CD14-positive monocyte (primary cell): ENCODE measurements at regions not wholly inside any gene's neighbourhood (a gene's known extent, or its start where the extent isn't known, plus 50 kb on each side); places are given as distances from the start of the nearest gene placed in this dataset.

ENCODE experiments used
- DNase-seq, 3 donors: peaks; one replicate each; pipeline ENCODE4 v3.0.0-alpha.2; 2011 to 2022
- H2AFZ ChIP-seq: 2 replicates; pipeline ENCODE4 v1.6.0; 2012; ENCODE audit warnings: mild to moderate bottlenecking, low read depth, low read length, inconsistent platforms; ENCODE audit not compliant: insufficient read depth, poor library complexity, severe bottlenecking
- H3K27ac ChIP-seq, 2 donors: 1 replicate in 1 of 2; 2 replicates in 1 of 2; pipeline ENCODE4 v1.5.1; 2012 to 2013; ENCODE audit warnings: low read length in 2 of 2, control low read depth in 1 of 2, inconsistent platforms in 1 of 2, low read depth in 1 of 2, mild to moderate bottlenecking in 1 of 2
- H3K27me3 ChIP-seq, 2 donors: one replicate each; pipeline versions ENCODE4 v1.6.0 to v1.6.1; 2011 to 2013; ENCODE audit warnings: low read length in 2 of 2; ENCODE audit not compliant: control insufficient read depth in 2 of 2, insufficient read depth in 2 of 2
- H3K36me3 ChIP-seq, 2 donors: replicated peaks in 1 of 2; 1 replicate in 1 of 2; 2 replicates in 1 of 2; pipeline versions ENCODE4 v1.5.1 to v1.6.1; 2012 to 2013; ENCODE audit warnings: low read length in 2 of 2, control low read depth in 1 of 2, inconsistent platforms in 1 of 2, mild to moderate bottlenecking in 1 of 2; ENCODE audit not compliant: insufficient read depth in 2 of 2, control insufficient read depth in 1 of 2
- H3K4me1 ChIP-seq, 2 donors: 1 replicate in 1 of 2; 2 replicates in 1 of 2; pipeline versions ENCODE4 v1.5.1 to v1.6.1; 2012 to 2013; ENCODE audit warnings: low read length in 2 of 2, control low read depth in 1 of 2, inconsistent platforms in 1 of 2, mild to moderate bottlenecking in 1 of 2, moderate library complexity in 1 of 2; ENCODE audit not compliant: insufficient read depth in 2 of 2, control insufficient read depth in 1 of 2
- H3K4me2 ChIP-seq: replicated peaks from 2 replicates; pipeline ENCODE3; 2012; ENCODE audit warnings: low read length, moderate library complexity, mild to moderate bottlenecking; ENCODE audit not compliant: poor library complexity, severe bottlenecking; ENCODE audit errors: extremely low read depth
- H3K4me3 ChIP-seq, 3 experiments: fragments of 200-600 bp in 1 of 3; sonication (generic) in 1 of 3; replicated peaks in 1 of 3; 1 replicate in 2 of 3; 2 replicates in 1 of 3; pipeline ENCODE4 v1.5.1; 2011 to 2013; ENCODE audit warnings: low read length in 3 of 3, mild to moderate bottlenecking in 3 of 3, control low read depth in 2 of 3, low read depth in 2 of 3, inconsistent platforms in 1 of 3, moderate library complexity in 1 of 3
- H3K79me2 ChIP-seq: 2 replicates; pipeline ENCODE4 v1.6.0; 2012; ENCODE audit warnings: mild to moderate bottlenecking, control low read depth, inconsistent platforms, low read length, moderate library complexity; ENCODE audit not compliant: insufficient read depth
- H3K9ac ChIP-seq: 2 replicates; pipeline ENCODE4 v1.6.0; 2017; ENCODE audit warnings: low read length, mild to moderate bottlenecking; ENCODE audit not compliant: insufficient read depth, poor library complexity, severe bottlenecking
- H3K9me3 ChIP-seq, 2 donors: replicated peaks in 1 of 2; 1 replicate in 1 of 2; 2 replicates in 1 of 2; pipeline versions ENCODE4 v1.5.1 to v1.6.1; 2012 to 2013; ENCODE audit warnings: low read length in 2 of 2, control low read depth in 1 of 2; ENCODE audit not compliant: control insufficient read depth in 1 of 2, insufficient read depth in 1 of 2
- H4K20me1 ChIP-seq: 2 replicates; pipeline ENCODE4 v1.6.0; 2012; ENCODE audit warnings: mild to moderate bottlenecking, low read length, control low read depth, moderate library complexity; ENCODE audit not compliant: insufficient read depth
- H3K27ac Mint-ChIP-seq, 7 donors: one replicate each; pipeline ENCODE4 v1.8.0; 2020; ENCODE audit warnings: mild to moderate bottlenecking in 7 of 7, mixed read lengths in 7 of 7, moderate library complexity in 6 of 7, inconsistent platforms in 2 of 7
- H3K27me3 Mint-ChIP-seq, 3 donors: one replicate each; pipeline ENCODE4 v1.8.0; 2021 to 2022; ENCODE audit warnings: low read depth in 3 of 3, mild to moderate bottlenecking in 3 of 3, mixed read lengths in 3 of 3, moderate library complexity in 3 of 3, inconsistent platforms in 1 of 3
- H3K36me3 Mint-ChIP-seq, 2 donors: one replicate each; pipeline ENCODE4 v1.8.0; 2020; ENCODE audit warnings: mixed read lengths in 2 of 2, inconsistent platforms in 1 of 2, mild to moderate bottlenecking in 1 of 2
- H3K4me1 Mint-ChIP-seq: one replicate; pipeline ENCODE4 v1.8.0; 2020; ENCODE audit warnings: mild to moderate bottlenecking, mixed read lengths
- H3K4me3 Mint-ChIP-seq, 2 donors: one replicate each; pipeline ENCODE4 v1.8.0; 2020; ENCODE audit warnings: mild to moderate bottlenecking in 2 of 2, mixed read lengths in 2 of 2, moderate library complexity in 1 of 2
- H3K9me3 Mint-ChIP-seq, 7 donors: one replicate each; pipeline ENCODE4 v1.8.0; 2020 to 2022; ENCODE audit warnings: mixed read lengths in 7 of 7, mild to moderate bottlenecking in 6 of 7, moderate library complexity in 6 of 7, inconsistent platforms in 2 of 7
- WGBS: methylation state at CpG from one replicate; pipeline ENCODE4 v1.1.5; 2013; ENCODE audit warnings: missing lambda C conversion rate; ENCODE audit not compliant: insufficient coverage; 5-methylcytosine and 5-hydroxymethylcytosine counted together
- intact Hi-C, 2 donors: fragments of 100-400 bp; cut with micrococcal nuclease; formaldehyde crosslinking; loops; one replicate each; pipeline versions ENCODE4 v1.15.0 to v1.15.1; 2023
- TF ChIP-seq, protein P1 (sequence below): fragments of 200-600 bp; IDR thresholded peaks from one replicate; pipeline ENCODE4 v1.8.0; 2022; ENCODE audit warnings: antibody characterized with exemption, mild to moderate bottlenecking

- Histone ChIP-seq H3K36me3 (no peaks in the 10 kb centered on the region), H3K27me3 (no peaks in the 10 kb centered on the region), H3K9ac (no peak overlapping the region), H3K27ac (no peak overlapping the region), H3K4me1 (no peaks in the 10 kb centered on the region), H3K4me2 (no peak overlapping the region), H3K9me3 (no peaks in the 10 kb centered on the region), H3K4me3 (no peak overlapping the region), H3K79me2 (no peaks in the 10 kb centered on the region), H2AFZ (no peak overlapping the region), H4K20me1 (no peaks in the 10 kb centered on the region)
- Mint-ChIP-seq H3K27ac (no peak overlapping the region), H3K27me3 (peaks cover 0 to 4% (median 0%) of the 10 kb centered on the region in 3 donors), H3K36me3 (no peaks in the 10 kb centered on the region), H3K9me3 (peaks cover 0 to 5% (median 3%) of the 10 kb centered on the region in 7 donors), H3K4me1 (no peaks in the 10 kb centered on the region), H3K4me3 (no peak overlapping the region)
- DNase-seq = no peak
- no CpG with 5 or more reads among the region's 1 CpG for WGBS
- intact Hi-C loops = no loop called here
- TF ChIP-seq, protein P1, sequence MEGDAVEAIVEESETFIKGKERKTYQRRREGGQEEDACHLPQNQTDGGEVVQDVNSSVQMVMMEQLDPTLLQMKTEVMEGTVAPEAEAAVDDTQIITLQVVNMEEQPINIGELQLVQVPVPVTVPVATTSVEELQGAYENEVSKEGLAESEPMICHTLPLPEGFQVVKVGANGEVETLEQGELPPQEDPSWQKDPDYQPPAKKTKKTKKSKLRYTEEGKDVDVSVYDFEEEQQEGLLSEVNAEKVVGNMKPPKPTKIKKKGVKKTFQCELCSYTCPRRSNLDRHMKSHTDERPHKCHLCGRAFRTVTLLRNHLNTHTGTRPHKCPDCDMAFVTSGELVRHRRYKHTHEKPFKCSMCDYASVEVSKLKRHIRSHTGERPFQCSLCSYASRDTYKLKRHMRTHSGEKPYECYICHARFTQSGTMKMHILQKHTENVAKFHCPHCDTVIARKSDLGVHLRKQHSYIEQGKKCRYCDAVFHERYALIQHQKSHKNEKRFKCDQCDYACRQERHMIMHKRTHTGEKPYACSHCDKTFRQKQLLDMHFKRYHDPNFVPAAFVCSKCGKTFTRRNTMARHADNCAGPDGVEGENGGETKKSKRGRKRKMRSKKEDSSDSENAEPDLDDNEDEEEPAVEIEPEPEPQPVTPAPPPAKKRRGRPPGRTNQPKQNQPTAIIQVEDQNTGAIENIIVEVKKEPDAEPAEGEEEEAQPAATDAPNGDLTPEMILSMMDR = no peak
Measured at GRCh38 chr7:96638669-96639068, 71.0 kb downstream of the SEM1 start.

DNA sequence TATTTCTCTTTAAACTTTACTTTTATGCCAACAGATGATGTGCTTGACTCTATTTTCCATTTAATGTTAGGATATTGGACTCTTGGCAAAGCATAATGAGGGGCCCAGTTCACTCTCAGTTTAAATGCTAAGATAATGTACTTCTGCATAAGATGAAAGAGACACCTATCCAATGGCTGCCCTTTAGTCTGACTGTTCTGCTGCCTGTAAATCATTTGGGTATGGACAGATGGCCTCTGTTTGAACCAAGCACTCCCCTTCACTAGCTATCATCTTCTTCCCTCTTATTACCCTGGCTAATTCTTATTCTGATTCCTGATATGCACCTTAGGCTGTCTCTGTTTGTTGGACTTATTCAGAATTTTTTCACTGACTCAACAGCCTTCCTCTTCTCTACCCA is 72.1 kb downstream of the SEM1 start:
- H3K4me3 Mint-ChIP-seq = no peak overlapping the region
- Histone ChIP-seq H3K27ac (no peak overlapping the region), H3K9me3 (no peaks in the 10 kb centered on the region), H3K27me3 (no peaks in the 10 kb centered on the region), H4K20me1 (no peaks in the 10 kb centered on the region), H3K4me3 (no peak overlapping the region), H3K36me3 (no peaks in the 10 kb centered on the region), H2AFZ (no peak overlapping the region), H3K4me1 (no peaks in the 10 kb centered on the region), H3K9ac (no peak overlapping the region), H3K4me2 (no peak overlapping the region), H3K79me2 (no peaks in the 10 kb centered on the region)
- no peaks in the 10 kb centered on the region for H3K4me1 Mint-ChIP-seq
- peaks cover 0 to 2% (median 0%) of the 10 kb centered on the region in 7 donors for H3K9me3 Mint-ChIP-seq
- H3K27me3 Mint-ChIP-seq = peaks cover 0 to 3% (median 0%) of the 10 kb centered on the region in 3 donors
- H3K27ac Mint-ChIP-seq = no peak overlapping the region
- TF ChIP-seq, protein P1 = no peak
- no peak for DNase-seq
- intact Hi-C loops = no loop called here
- no peaks in the 10 kb centered on the region for H3K36me3 Mint-ChIP-seq
